COLO829 (cell line): ENCODE measurements at regions not wholly inside any gene's neighbourhood (a gene's known extent, or its start where the extent isn't known, plus 50 kb on each side); places are given as distances from the start of the nearest gene placed in this dataset.
"Not testable (repeated sequence)": the region's sequence is repeated elsewhere in the genome, so short reads cannot be mapped to it uniquely, and the experiment has no call there.

Experiments
- DNase-seq: peaks from one replicate; pipeline ENCODE4 v3.0.0; 2012; ENCODE audit warnings: low spot score

DNA sequence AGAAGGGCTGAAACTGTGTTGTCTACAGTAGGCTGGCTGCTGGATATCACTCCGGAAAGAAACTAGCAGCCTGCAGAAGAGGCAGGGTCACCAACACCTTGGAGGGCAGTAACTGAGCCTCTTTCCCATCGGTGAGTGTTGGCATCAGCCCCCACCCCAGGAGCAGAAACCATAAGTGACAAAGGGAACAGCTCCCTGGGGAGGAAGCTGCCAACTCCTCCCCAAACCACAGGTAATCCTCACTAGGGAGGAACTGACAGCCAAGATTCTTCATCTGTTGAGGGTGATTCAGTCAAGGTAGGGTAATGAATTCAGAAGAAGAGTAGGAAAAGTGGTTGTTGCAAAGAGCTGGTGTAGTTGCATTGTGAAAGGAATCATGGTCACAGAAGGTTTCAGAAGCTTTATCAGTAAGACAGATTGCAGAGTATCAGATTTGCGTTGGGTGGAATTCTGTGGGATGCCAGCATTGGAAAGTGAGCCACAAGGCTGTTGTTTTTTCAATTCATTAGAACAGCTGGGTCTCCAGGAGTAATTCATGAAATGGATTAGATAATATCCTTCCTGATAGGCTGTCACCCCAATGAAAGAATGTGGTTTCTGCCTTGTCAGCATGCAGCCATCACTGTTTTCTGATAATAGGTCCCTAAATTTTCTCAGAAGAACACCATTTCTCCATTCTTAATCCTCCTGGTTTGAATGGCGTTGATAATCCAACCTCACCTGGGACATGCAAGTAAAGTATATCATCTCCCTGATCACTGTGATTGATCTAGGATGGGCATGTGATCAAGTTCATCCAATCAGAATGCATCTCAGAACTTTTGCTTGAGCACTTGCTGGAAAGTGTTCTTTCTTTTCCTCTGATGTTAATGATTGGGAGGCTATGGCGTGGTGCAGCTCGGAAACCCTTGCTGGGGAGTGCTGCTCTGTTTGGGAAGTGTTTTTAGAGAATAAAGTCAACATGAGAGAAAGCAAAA, 75.0 kb upstream of the CTBP2 start:
- DNase-seq, result no peak

DNA sequence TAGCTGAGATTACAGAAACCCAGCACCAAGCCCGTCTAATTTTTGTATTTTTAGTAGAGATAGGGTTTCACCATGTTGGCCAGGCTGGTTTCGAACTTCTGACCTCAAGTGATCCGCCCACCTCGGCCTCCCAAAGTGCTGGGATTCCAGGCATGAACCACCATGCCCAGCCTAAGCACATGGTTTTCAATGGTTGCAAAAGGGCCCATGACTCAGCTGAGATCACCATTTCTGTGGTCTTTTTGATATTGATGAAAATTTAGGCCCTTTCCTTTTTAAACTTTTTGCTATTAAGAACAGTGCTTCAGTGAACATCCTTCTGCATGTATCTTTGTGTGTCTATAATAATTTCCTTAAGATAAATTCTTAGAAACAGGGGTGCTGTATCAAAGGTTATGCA, 74.2 kb upstream of the CTBP2 start:
- DNase-seq, result not testable (repeated sequence)

DNA sequence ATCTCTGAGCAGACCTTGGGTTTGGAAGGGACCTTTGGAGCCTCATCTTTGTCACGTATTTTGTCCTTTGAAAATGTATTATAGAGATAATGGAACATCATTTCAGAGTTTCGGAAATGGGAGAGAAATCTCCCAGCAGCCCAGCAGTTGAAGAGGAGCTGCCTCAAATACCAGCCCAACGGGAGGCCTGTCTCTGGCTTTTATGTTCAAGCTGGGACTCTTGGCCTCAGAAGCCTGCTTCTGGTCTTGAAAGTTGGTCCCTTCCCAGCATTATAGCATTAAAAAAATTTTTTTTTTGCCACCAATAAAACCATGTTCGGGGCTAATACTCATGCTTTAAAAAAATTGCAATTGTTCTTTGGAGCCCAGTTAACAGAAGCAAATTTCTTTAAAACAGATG, 73.4 kb upstream of the CTBP2 start:
- no peak for DNase-seq

DNA sequence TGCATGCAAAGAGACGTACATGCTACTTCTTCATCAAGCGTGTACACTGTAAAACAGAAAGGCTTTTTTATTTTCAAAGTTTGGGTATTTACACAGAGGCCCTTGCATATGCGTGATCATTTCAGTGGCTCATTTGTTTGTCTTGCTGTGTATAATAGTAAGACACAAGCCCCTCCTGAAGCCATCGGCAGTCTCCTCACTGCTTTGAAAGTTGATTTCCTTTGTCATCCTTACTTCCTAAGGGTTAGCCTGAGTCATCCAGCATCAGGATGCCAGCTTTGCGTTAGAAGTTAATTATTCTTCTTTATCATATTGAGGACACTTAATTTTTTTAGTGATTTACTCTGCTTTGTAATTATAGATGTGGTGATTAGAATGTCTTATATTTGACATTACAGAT, 72.5 kb upstream of the CTBP2 start:
- DNase-seq, result no peak

GRCh38 chr10:125231813-125232475, 71.6 kb upstream of the CTBP2 start:
- no peak for DNase-seq

DNA sequence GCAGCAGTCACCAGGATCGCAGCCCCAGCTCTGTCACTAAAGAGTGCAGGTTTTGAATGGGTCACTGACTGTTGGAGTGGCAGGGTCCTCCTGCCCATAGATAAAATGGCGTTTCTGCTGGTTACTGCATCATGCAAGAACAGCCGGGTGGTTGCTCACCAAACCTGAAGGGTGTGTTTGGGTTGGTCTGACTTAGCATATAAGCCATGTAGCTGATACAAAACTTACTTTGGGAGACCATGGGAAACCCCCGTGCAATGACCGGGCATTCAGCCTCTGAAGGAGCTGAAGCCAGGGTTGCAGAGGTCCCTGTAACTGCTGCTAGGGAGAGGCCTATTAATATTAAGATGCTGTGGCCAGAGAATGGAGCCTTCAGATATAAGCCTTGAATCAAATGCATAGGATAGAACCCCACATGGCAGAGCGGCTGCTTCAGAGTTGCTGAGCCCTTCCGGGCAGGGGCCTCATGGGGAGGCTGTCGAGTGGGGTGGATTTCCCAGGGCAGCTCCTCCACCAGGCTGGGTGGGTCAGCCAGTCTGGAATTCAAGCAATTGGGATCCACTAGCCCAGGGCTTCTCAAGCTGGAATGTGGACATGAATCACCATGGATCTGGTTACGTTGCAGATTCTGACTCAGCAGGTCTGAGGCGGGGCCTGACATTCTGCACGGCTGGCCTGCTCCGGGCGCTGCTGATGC, 70.9 kb upstream of the CTBP2 start:
- DNase-seq, result peak; percentile 60

DNA sequence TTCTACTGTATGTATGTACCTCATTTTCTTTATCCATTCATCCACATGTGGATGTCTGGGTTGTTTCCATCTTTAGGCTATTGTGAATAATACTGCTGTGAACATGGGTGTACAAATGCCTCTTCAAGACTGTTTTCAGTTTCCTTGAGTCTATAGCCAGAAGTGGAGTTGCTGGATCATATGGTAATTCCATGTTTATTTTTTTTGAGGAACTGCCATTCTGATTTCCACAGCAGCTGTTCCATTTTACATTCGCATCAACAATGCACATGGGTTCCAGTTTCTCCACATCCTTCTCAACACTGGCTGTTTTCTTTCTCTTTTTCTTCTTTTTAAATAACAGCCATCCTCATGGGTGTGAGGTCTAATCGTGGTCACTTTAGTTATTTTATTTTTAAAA, 69.9 kb upstream of the CTBP2 start:
- no peak for DNase-seq

DNA sequence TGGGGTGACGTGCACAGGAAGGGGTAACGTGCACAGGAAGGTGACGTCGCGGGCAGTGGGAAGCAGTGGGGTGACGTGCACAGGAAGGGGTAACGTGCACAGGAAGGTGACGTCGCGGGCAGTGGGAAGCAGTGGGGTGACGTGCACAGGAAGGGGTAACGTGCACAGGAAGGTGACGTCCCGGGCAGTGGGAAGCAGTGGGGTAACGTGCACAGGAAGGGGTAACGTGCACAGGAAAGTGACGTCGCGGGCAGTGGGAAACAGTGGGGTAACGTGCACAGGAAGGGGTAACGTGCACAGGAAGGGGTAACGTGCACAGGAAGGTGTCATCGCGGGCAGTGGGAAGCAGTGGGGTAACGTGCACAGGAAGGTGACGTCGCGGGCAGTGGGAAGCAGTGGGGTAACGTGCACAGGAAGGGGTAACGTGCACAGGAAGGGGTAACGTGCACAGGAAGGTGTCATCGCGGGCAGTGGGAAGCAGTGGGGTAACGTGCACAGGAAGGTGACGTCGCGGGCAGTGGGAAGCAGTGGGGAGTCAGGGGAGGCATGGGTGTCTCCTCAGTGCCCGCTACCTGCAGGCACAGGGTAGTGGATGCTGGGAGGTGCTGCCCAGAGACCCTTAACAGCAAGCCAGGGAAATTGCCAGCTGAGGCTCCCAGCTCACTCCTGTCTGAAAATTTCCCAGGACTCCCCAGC, 68.0 kb upstream of the CTBP2 start:
- DNase-seq, result not testable (repeated sequence)

- no peak for DNase-seq
Measured at GRCh38 chr10:125227546-125227945, 67.2 kb upstream of the CTBP2 start.

GRCh38 chr10:125226823-125227222, 66.5 kb upstream of the CTBP2 start:
- no peak for DNase-seq

- DNase-seq, result no peak
Measured at GRCh38 chr10:125226005-125226404, 65.6 kb upstream of the CTBP2 start.

GRCh38 chr10:125225051-125225450, 64.7 kb upstream of the CTBP2 start:
- no peak for DNase-seq

DNA sequence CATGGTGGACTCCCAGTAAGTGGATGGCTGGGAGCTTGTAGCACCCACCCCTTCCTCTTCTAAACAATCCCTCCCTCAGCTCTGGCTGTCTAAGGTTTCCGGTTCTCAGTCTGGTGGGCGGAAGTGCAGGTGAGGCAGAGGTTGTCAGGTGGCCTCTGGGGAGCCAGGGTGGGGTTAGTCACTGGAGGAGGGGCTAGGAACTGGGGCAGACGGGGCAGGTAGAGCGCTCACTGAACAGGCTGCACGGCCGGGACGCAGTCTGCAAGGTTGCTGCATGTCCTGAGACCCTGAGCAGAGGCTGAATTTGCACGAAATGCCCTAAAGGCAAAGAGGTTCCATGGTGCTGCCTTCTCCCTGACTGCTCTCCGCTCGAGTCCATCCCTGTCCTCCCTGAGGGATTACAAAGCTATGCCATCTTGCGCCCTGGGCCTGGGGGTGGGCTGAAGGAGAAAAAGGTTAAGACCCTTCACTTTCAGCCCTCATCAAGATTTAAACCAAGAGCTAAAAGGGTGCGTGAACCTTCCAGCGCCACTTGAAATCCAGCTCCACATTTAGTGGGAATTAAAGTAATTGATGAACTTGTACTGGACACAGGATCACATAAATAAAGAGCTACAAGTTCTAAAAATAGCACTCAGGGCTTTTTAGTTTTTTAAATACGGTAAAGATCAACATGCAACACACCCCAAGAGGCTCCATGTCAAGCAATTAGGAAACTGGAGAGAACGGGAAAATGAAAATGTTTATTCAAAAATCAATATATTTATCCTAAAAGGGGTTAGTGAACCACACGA, 62.3 kb upstream of the CTBP2 start:
- DNase-seq, result no peak

GRCh38 chr10:125221716-125222115, 61.4 kb upstream of the CTBP2 start:
- no peak for DNase-seq

- DNase-seq, result no peak
Measured at GRCh38 chr10:125219776-125220175, 59.4 kb upstream of the CTBP2 start.

DNA sequence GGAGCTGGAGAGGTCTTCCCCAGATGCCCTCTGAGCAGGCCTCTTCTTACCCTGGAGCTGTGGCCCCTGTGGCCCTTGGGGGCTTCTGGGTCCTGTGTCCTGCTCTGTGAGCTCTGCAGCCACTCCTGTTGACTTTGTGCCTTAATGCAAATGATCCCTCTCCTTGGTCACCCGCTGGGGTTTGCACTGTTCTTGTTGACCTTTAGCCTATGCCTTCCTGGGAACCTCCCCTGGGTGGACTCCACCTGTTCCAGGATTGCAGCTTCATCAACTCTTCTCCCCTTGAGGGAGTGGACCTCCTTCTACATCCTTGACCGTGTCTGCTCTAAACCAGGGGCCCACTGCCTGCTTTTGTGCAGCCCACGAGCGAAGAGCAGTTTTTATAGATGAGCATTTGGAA, 58.6 kb upstream of the CTBP2 start:
- DNase-seq, result no peak

DNA sequence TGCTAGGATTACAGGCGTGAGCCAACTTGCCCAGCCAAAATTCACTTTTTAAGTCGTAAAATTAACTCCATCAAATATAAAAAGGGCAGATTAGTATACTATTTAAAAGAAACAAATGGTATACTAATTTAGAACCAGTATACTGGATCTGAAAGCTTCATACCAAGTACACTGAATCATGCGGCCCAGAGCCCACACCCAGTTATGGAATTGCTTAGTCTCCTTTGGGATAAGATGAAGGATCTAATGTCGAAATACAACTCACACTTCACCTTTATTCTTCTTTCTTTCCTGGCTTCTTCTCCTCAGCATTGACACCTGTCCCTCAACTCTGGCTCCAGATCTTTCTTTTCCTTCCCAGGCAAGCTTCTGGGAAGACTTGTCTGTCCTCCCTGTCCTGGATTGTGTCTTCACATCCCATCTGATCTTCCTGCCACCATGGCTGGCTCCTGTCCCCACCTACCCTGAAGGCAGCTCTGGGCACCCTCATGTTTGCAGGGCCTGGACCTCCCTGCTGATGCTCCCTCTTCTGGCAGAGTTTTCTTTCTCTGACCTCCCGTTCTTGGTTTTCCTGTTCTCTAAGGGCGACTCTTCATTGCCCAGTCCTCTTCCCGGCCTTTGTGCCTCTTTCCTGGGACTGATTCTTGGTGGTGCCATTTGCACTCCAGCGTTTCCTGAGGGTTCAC, 57.8 kb upstream of the CTBP2 start:
- no peak for DNase-seq

DNA sequence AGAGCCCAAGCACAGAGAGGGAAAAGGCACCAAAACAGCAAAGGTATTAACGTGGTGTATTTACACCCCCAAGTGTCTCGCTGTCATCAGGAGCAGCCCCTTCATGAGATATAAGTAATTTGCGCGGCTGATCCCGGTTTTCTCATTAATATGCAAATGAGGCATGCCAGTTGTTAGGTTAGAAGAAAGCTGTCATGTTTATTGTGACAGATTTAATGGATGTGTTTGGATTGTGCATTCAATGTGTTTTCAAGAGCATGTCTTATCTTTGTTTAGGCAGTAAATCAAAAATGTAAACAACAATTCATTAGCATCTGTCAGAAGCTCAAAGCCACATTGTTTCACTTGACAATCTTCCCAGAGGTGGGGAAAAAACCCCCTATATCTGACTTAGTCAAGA, 56.5 kb upstream of the CTBP2 start:
- DNase-seq, result no peak

GRCh38 chr10:125216309-125216708, 55.9 kb upstream of the CTBP2 start:
- no peak for DNase-seq

GRCh38 chr10:125214283-125214570, 53.9 kb upstream of the CTBP2 start:
- no peak for DNase-seq
